ENCODE measurements at regions not wholly inside any gene's neighbourhood (a gene's known extent, or its start where the extent isn't known, plus 50 kb on each side); places are given as distances from the start of the nearest gene placed in this dataset.

- Histone ChIP-seq H3K27ac (ENCODE audit: low read length) (no peak overlapping the region), H3K36me3 (ENCODE audit: control insufficient read depth, insufficient read depth, low read length) (no peaks in the 10 kb centered on the region), H3K9me3 (ENCODE audit: control insufficient read depth, insufficient read depth, low read length) (no peaks in the 10 kb centered on the region), H3K4me3 (ENCODE audit: low read length) (no peak overlapping the region), H3K4me1 (ENCODE audit: control insufficient read depth, insufficient read depth, low read length) (no peaks in the 10 kb centered on the region), H3K27me3 (ENCODE audit: control insufficient read depth, insufficient read depth, low read length) (no peaks in the 10 kb centered on the region)
- intact Hi-C loops (cut with micrococcal nuclease), result no loop called here
- Mint-ChIP-seq H3K27ac (no peak overlapping the region), H3K27me3 (ENCODE audit: low read depth in 2 of 2) (peaks cover 0 to 13% of the 10 kb centered on the region in 2 donors), H3K9me3 (no peaks in the 10 kb centered on the region), H3K4me1 (no peaks in the 10 kb centered on the region), H3K36me3 (no peaks in the 10 kb centered on the region), H3K4me3 (no peak overlapping the region)
- no CpG with 5 or more reads among the region's 2 CpGs for WGBS (ENCODE audit: insufficient coverage)
- DNase-seq (no peak), ATAC-seq (no peak)
- TF ChIP-seq, protein P1, sequence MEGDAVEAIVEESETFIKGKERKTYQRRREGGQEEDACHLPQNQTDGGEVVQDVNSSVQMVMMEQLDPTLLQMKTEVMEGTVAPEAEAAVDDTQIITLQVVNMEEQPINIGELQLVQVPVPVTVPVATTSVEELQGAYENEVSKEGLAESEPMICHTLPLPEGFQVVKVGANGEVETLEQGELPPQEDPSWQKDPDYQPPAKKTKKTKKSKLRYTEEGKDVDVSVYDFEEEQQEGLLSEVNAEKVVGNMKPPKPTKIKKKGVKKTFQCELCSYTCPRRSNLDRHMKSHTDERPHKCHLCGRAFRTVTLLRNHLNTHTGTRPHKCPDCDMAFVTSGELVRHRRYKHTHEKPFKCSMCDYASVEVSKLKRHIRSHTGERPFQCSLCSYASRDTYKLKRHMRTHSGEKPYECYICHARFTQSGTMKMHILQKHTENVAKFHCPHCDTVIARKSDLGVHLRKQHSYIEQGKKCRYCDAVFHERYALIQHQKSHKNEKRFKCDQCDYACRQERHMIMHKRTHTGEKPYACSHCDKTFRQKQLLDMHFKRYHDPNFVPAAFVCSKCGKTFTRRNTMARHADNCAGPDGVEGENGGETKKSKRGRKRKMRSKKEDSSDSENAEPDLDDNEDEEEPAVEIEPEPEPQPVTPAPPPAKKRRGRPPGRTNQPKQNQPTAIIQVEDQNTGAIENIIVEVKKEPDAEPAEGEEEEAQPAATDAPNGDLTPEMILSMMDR (IDR thresholded peaks at IDR 0.05), result no peak
Measured at GRCh38 chr2:215601990-215602721, 166.3 kb upstream of the FN1 start.

DNA sequence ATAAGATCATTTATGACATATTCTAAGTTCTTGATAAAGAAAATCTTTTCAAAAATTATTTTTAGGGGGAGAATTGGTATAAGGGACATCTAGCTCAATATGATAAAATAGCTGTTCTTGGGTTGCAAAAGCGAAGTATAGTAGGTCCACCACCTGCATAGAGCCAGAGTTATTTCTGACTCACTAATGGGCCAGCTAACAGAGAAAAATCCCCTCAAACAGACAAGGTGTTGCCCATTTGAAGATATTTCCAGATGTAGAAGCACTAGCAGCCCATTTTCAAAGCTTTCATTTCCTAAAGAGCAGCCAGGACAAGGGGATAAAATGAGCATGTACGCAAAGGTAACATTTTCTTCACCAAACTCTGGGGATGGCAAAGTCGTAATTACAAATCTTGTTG lies 165.7 kb upstream of the FN1 start:
- H3K27me3 ChIP-seq (ENCODE audit: control insufficient read depth, insufficient read depth, low read length), result no peaks in the 10 kb centered on the region
- DNase-seq (no peak), ATAC-seq (no peak)
- no peaks in the 10 kb centered on the region for H3K36me3 ChIP-seq (ENCODE audit: control insufficient read depth, insufficient read depth, low read length)
- Mint-ChIP-seq H3K27ac (no peak overlapping the region), H3K4me1 (no peaks in the 10 kb centered on the region), H3K9me3 (no peaks in the 10 kb centered on the region), H3K27me3 (ENCODE audit: low read depth in 2 of 2) (peaks cover 0 to 13% of the 10 kb centered on the region in 2 donors), H3K4me3 (no peak overlapping the region), H3K36me3 (no peaks in the 10 kb centered on the region)
- WGBS (ENCODE audit: insufficient coverage), result 95% methylated on average over 3 of the region's 3 CpGs
- TF ChIP-seq, protein P1 (IDR thresholded peaks at IDR 0.05), result no peak
- H3K27ac ChIP-seq (ENCODE audit: low read length), result no peak overlapping the region
- no peaks in the 10 kb centered on the region for H3K4me1 ChIP-seq (ENCODE audit: control insufficient read depth, insufficient read depth, low read length)
- H3K4me3 ChIP-seq (ENCODE audit: low read length), result no peak overlapping the region
- H3K9me3 ChIP-seq (ENCODE audit: control insufficient read depth, insufficient read depth, low read length), result no peaks in the 10 kb centered on the region
- intact Hi-C loops (cut with micrococcal nuclease), result no loop called here

DNA sequence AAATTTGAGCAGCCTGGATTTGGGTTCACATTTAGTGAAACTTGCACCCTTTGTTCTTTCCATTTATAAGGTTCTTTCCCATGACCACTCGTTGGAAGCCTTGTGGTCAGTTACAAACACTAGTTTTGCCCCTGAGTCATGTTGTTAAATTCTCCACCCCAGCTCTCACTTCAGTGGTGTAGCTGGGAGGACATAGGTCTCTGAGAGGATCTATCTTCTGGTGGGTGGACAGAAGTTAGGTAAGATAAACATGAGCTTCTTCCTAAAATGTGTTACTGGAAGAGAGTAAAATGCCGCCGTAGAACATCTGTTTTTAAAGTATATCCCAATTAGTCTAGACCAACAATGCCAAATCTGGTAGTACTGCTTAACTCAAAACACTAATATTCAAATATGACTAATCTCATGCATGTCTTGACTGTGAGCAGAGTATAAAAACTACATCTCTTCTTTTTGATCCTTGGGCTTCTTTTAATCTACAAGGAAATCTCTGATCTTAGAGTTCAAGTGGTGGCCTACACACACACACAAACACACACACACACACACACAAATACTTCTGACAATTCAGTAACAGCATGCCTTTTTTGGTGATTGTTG lies 162.6 kb upstream of the FN1 start:
- TF ChIP-seq, protein P1 (IDR thresholded peaks at IDR 0.05), result no peak
- ATAC-seq (no peak), DNase-seq (no peak)
- H3K9me3 Mint-ChIP-seq, result no peaks in the 10 kb centered on the region
- H3K4me3 Mint-ChIP-seq, result no peak overlapping the region
- intact Hi-C loops (cut with micrococcal nuclease), result no loop called here
- 50% methylated on average over 3 of the region's 3 CpGs for WGBS (ENCODE audit: insufficient coverage)
- Histone ChIP-seq H3K36me3 (ENCODE audit: control insufficient read depth, insufficient read depth, low read length) (no peaks in the 10 kb centered on the region), H3K9me3 (ENCODE audit: control insufficient read depth, insufficient read depth, low read length) (no peaks in the 10 kb centered on the region), H3K27ac (ENCODE audit: low read length) (no peak overlapping the region), H3K4me1 (ENCODE audit: control insufficient read depth, insufficient read depth, low read length) (no peaks in the 10 kb centered on the region), H3K27me3 (ENCODE audit: control insufficient read depth, insufficient read depth, low read length) (no peaks in the 10 kb centered on the region), H3K4me3 (ENCODE audit: low read length) (no peak overlapping the region)
- no peaks in the 10 kb centered on the region for H3K36me3 Mint-ChIP-seq
- no peaks in the 10 kb centered on the region for H3K4me1 Mint-ChIP-seq
- peaks cover 0 to 4% of the 10 kb centered on the region in 2 donors for H3K27me3 Mint-ChIP-seq (ENCODE audit: low read depth in 2 of 2)
- H3K27ac Mint-ChIP-seq, result no peak overlapping the region

Measured in natural killer cell (primary cell).